ENCODE measurements at regions not wholly inside any gene's neighbourhood (a gene's known extent, or its start where the extent isn't known, plus 50 kb on each side); places are given as distances from the start of the nearest gene placed in this dataset.

DNA sequence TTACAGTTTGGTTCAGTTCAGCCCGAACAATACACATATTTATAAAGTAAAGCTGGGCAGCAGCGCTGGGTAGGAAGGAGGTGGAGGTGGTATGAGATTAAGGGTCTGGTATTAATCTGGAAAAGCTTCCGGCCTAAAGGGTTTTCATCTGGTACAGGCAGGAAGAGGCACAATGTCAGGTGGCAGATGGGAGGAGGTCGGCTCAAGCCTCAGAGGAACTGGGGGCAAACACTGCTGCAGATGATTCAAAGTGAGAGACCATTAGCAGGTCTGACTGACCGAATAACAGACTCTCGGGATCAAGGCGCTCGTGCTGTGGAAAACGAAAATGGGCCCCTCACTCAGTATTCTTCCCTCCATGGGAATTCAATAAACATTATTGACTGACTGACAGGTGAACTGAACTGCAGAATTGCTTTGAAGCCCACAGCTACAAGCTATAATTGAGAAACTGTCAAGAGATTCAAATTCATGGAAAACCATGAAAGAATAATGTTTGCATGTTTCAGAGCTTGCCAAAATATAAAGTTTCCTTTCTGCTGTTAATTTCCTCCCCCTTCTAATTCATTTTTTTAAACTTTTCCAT is 75.3 kb downstream of the TMEM167A start:
- H3K27ac ChIP-seq = no peak overlapping the region
- TF ChIP-seq, protein P1, sequence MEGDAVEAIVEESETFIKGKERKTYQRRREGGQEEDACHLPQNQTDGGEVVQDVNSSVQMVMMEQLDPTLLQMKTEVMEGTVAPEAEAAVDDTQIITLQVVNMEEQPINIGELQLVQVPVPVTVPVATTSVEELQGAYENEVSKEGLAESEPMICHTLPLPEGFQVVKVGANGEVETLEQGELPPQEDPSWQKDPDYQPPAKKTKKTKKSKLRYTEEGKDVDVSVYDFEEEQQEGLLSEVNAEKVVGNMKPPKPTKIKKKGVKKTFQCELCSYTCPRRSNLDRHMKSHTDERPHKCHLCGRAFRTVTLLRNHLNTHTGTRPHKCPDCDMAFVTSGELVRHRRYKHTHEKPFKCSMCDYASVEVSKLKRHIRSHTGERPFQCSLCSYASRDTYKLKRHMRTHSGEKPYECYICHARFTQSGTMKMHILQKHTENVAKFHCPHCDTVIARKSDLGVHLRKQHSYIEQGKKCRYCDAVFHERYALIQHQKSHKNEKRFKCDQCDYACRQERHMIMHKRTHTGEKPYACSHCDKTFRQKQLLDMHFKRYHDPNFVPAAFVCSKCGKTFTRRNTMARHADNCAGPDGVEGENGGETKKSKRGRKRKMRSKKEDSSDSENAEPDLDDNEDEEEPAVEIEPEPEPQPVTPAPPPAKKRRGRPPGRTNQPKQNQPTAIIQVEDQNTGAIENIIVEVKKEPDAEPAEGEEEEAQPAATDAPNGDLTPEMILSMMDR (IDR thresholded peaks at IDR 0.05; ENCODE audit: low read depth, low read length) = no peak
- no peaks in the 10 kb centered on the region for H3K27me3 ChIP-seq (ENCODE audit: insufficient read depth, low read depth, severe bottlenecking)
- no peaks in the 10 kb centered on the region for H3K36me3 ChIP-seq
- peak overlapping the region; percentile 16 for H3K4me3 ChIP-seq (ENCODE audit: low read depth, low read length)
- DNase-seq = peak; percentile 73
- H3K9me3 ChIP-seq (ENCODE audit: severe bottlenecking) = no peaks in the 10 kb centered on the region

DNA sequence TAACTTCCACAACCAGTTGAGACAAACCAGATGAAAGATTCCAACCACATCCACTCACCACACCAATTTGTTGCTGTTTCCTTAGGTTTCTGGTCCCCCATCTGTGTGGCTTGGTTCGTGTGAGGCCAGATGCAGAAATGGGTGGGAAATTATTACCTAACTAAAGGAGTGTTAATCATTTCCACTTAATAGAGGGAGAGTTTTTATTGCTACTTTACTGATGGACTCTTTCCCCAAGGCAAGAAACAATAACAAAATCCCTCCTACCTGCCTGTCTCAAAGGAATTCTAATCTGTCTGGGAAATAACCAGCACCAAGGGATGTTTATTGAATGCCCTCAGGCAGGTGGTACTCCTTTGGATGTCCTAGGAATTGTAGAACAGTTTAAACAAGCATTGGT is 76.3 kb downstream of the TMEM167A start:
- Histone ChIP-seq H3K4me3 (ENCODE audit: low read depth, low read length) (no peak overlapping the region), H3K27me3 (ENCODE audit: insufficient read depth, low read depth, severe bottlenecking) (no peaks in the 10 kb centered on the region), H3K27ac (no peak overlapping the region), H3K36me3 (no peaks in the 10 kb centered on the region), H3K9me3 (ENCODE audit: severe bottlenecking) (no peaks in the 10 kb centered on the region)
- DNase-seq = no peak
- TF ChIP-seq, protein P1 (IDR thresholded peaks at IDR 0.05; ENCODE audit: low read depth, low read length) = no peak

GRCh38 chr5:83000428-83000827 is 76.8 kb downstream of the TMEM167A start:
- Histone ChIP-seq H3K27me3 (ENCODE audit: insufficient read depth, low read depth, severe bottlenecking) (no peaks in the 10 kb centered on the region), H3K4me3 (ENCODE audit: low read depth, low read length) (no peak overlapping the region), H3K36me3 (no peaks in the 10 kb centered on the region), H3K27ac (no peak overlapping the region), H3K9me3 (ENCODE audit: severe bottlenecking) (no peaks in the 10 kb centered on the region)
- TF ChIP-seq, protein P1 (IDR thresholded peaks at IDR 0.05; ENCODE audit: low read depth, low read length) = no peak
- DNase-seq = no peak

- Histone ChIP-seq H3K4me3 (ENCODE audit: low read depth, low read length) (no peak overlapping the region), H3K36me3 (no peaks in the 10 kb centered on the region), H3K27me3 (ENCODE audit: insufficient read depth, low read depth, severe bottlenecking) (no peaks in the 10 kb centered on the region), H3K27ac (no peak overlapping the region), H3K9me3 (ENCODE audit: severe bottlenecking) (no peaks in the 10 kb centered on the region)
- TF ChIP-seq, protein P1 (IDR thresholded peaks at IDR 0.05; ENCODE audit: low read depth, low read length) = no peak
- no peak for DNase-seq
These were observed 83.8 kb downstream of the TMEM167A start for GRCh38 chr5:82993416-82993815.

- H3K27ac ChIP-seq = no peak overlapping the region
These were observed 84.5 kb downstream of the TMEM167A start for GRCh38 chr5:82992646-82993045.

More at GRCh38 chr5:82992646-82993045, 84.5 kb downstream of the TMEM167A start:
- Histone ChIP-seq H3K4me3 (ENCODE audit: low read depth, low read length) (no peak overlapping the region), H3K27me3 (ENCODE audit: insufficient read depth, low read depth, severe bottlenecking) (no peaks in the 10 kb centered on the region), H3K36me3 (no peaks in the 10 kb centered on the region), H3K9me3 (ENCODE audit: severe bottlenecking) (no peaks in the 10 kb centered on the region)
- DNase-seq = no peak
- TF ChIP-seq, protein P1 (IDR thresholded peaks at IDR 0.05; ENCODE audit: low read depth, low read length) = no peak

Data from WERI-Rb-1 (cell line).